ENCODE measurements at regions not wholly inside any gene's neighbourhood (a gene's known extent, or its start where the extent isn't known, plus 50 kb on each side); places are given as distances from the start of the nearest gene placed in this dataset.
A peak's percentile ranks its signal among the peaks of the same experiment; 100 is the strongest.

GRCh38 chrX:9164533-9165426, 130.9 kb upstream of the FAM9B start:
- no peak overlapping the region for H3K4me3 ChIP-seq (ENCODE audit: low read depth, low read length)
- no peak for TF ChIP-seq CTCF (IDR thresholded peaks at IDR 0.05; ENCODE audit: insufficient read depth, low read depth, low read length)
- DNase-seq (ENCODE audit: low read depth), result peak; percentile 51

GRCh38 chrX:9166584-9166944, 132.6 kb upstream of the FAM9B start:
- TF ChIP-seq CTCF (IDR thresholded peaks at IDR 0.05; ENCODE audit: insufficient read depth, low read depth, low read length), result no peak
- H3K4me3 ChIP-seq (ENCODE audit: low read depth, low read length), result no peak overlapping the region
- DNase-seq (ENCODE audit: low read depth), result peak; percentile 7

- TF ChIP-seq CTCF (IDR thresholded peaks at IDR 0.05; ENCODE audit: insufficient read depth, low read depth, low read length), result no peak
- H3K4me3 ChIP-seq (ENCODE audit: low read depth, low read length), result no peak overlapping the region
- no peak for DNase-seq (ENCODE audit: low read depth)
Measured at GRCh38 chrX:9171841-9172463, 138.0 kb upstream of the FAM9B start.

GRCh38 chrX:9172464-9172850, 138.5 kb upstream of the FAM9B start:
- no peak overlapping the region for H3K4me3 ChIP-seq (ENCODE audit: low read depth, low read length)
- no peak for TF ChIP-seq CTCF (IDR thresholded peaks at IDR 0.05; ENCODE audit: insufficient read depth, low read depth, low read length)
- DNase-seq (ENCODE audit: low read depth), result no peak

DNA sequence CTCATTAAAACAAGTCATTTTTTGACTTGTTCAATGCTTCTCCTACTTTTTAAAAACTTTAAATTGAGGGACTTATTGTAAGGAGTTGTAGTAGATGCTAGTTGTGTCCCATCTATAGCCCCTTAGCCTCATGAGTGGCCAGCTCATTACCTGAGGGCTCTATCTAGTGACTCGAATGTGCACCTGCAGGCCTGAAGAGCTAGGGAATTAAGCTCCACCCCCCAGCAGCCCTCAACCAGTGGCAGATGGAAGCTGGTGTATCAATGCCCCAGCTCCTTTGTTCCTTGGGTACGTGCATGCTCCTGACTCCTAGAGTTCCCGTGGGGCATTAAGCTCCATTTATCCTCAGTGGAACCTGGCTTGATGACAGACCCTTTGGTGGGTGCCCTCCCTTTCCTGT, 146.7 kb upstream of the FAM9B start:
- TF ChIP-seq CTCF (IDR thresholded peaks at IDR 0.05; ENCODE audit: insufficient read depth, low read depth, low read length), result no peak
- DNase-seq (ENCODE audit: low read depth), result no peak
- H3K4me3 ChIP-seq (ENCODE audit: low read depth, low read length), result no peak overlapping the region

GRCh38 chrX:9182041-9182440, 148.1 kb upstream of the FAM9B start:
- H3K4me3 ChIP-seq (ENCODE audit: low read depth, low read length), result no peak overlapping the region
- no peak for DNase-seq (ENCODE audit: low read depth)
- no peak for TF ChIP-seq CTCF (IDR thresholded peaks at IDR 0.05; ENCODE audit: insufficient read depth, low read depth, low read length)
